ENCODE measurements at regions not wholly inside any gene's neighbourhood (a gene's known extent, or its start where the extent isn't known, plus 50 kb on each side); places are given as distances from the start of the nearest gene placed in this dataset.

DNA sequence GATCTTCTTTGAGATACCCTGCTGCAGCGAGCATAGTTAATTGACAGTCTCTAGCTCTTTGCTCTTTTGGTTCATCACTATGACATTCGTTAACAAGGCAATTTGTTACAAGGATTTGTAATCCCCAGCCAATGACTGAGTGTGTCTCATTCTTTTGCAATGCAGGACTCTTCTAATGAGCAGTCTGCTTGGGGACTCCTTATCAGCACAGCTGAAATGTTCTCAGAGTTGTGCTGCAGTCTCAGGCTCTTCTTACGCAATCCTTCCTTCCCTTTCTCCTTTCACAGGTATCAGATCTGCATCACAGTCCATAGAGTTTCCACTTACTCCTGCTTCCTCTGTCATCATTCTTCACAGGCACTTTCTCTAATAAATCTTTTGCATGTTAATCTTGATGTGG lies 161.2 kb upstream of the OGFRL1 start:
- Histone ChIP-seq H3K27ac (ENCODE audit: low read depth, low read length) (no peak overlapping the region), H3K79me2 (ENCODE audit: control insufficient read depth, insufficient read depth, low read length, poor library complexity) (no peaks in the 10 kb centered on the region), H2BK12ac (ENCODE audit: low read length) (no peak overlapping the region), H4K12ac (ENCODE audit: low read depth, low read length) (no peak overlapping the region), H4K91ac (ENCODE audit: low read depth, low read length) (no peak overlapping the region), H3K79me1 (ENCODE audit: low read length) (no peaks in the 10 kb centered on the region), H3K23ac (ENCODE audit: low read length) (no peak overlapping the region), H3K27me3 (ENCODE audit: insufficient read depth, low read length) (no peaks in the 10 kb centered on the region), H3K9ac (ENCODE audit: low read length) (no peak overlapping the region), H3K36me3 (ENCODE audit: control insufficient read depth in 1 of 2, insufficient read depth in 2 of 2, low read length in 2 of 2) (no peaks in the 10 kb centered on the region), H4K8ac (ENCODE audit: low read depth, low read length) (no peak overlapping the region), H3K4me1 (ENCODE audit: control insufficient read depth in 1 of 2, insufficient read depth in 2 of 2, low read length in 2 of 2) (no peaks in the 10 kb centered on the region), H3K4me2 (ENCODE audit: low read length) (no peak overlapping the region), H3K14ac (ENCODE audit: low read length) (no peak overlapping the region), H2BK120ac (ENCODE audit: insufficient read depth, low read length, poor library complexity) (no peak overlapping the region), H3K18ac (ENCODE audit: low read length) (no peak overlapping the region), H2AFZ (ENCODE audit: insufficient read depth, low read length, poor library complexity) (no peak overlapping the region), H3K4me3 (ENCODE audit: low read depth, low read length) (no peak overlapping the region), H2AK5ac (ENCODE audit: low read length) (no peak overlapping the region), H2BK5ac (ENCODE audit: low read depth, low read length, poor library complexity) (no peak overlapping the region), H3K9me3 (ENCODE audit: insufficient read depth, low read depth, low read length) (no peaks in the 10 kb centered on the region), H3K4ac (ENCODE audit: low read depth, low read length) (no peak overlapping the region)
- peak; percentile 69 to 91 for DNase-seq
- WGBS (ENCODE audit: extremely low coverage, insufficient coverage, insufficient read length), result no CpG with 5 or more reads among the region's 3 CpGs

DNA sequence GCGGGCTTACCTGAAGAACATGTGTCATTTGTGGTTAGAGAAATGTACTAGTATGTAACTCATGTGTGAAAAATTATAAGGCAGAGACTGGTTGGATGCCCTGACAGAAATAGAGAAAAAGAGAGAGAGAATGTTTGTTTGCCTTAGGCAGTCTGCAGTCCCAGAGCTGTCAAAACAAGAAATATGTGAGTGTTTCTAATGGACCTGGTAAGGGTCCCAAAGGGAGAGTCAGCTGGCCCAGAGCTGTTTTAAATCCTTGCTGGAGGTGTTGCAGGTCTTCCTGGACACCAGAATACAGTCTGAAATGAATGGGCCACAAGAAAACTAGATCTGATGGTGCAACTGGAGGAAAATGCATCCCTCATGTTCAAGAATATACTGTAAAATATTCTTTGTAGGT lies 158.3 kb upstream of the OGFRL1 start:
- no peak overlapping the region for H3K9ac ChIP-seq (ENCODE audit: low read length)
- no peak overlapping the region for H3K4me2 ChIP-seq (ENCODE audit: low read length)
- no peak overlapping the region for H4K8ac ChIP-seq (ENCODE audit: low read depth, low read length)
- no peak overlapping the region for H2BK120ac ChIP-seq (ENCODE audit: insufficient read depth, low read length, poor library complexity)
- peak; percentile 3 to 26 for DNase-seq
- no peak overlapping the region for H3K27ac ChIP-seq (ENCODE audit: low read depth, low read length)
- no peak overlapping the region for H3K4ac ChIP-seq (ENCODE audit: low read depth, low read length)
- H2BK5ac ChIP-seq (ENCODE audit: low read depth, low read length, poor library complexity), result no peak overlapping the region
- no peak overlapping the region for H2BK12ac ChIP-seq (ENCODE audit: low read length)
- H3K4me1 ChIP-seq (ENCODE audit: control insufficient read depth in 1 of 2, insufficient read depth in 2 of 2, low read length in 2 of 2), result no peaks in the 10 kb centered on the region
- no peaks in the 10 kb centered on the region for H3K79me2 ChIP-seq (ENCODE audit: control insufficient read depth, insufficient read depth, low read length, poor library complexity)
- no peaks in the 10 kb centered on the region for H3K79me1 ChIP-seq (ENCODE audit: low read length)
- H3K23ac ChIP-seq (ENCODE audit: low read length), result no peak overlapping the region
- no peak overlapping the region for H3K4me3 ChIP-seq (ENCODE audit: low read depth, low read length)
- H2AK5ac ChIP-seq (ENCODE audit: low read length), result no peak overlapping the region
- no peak overlapping the region for H4K12ac ChIP-seq (ENCODE audit: low read depth, low read length)
- no CpG with 5 or more reads among the region's 1 CpG for WGBS (ENCODE audit: extremely low coverage, insufficient coverage, insufficient read length)
- no peak overlapping the region for H4K91ac ChIP-seq (ENCODE audit: low read depth, low read length)
- no peaks in the 10 kb centered on the region for H3K36me3 ChIP-seq (ENCODE audit: control insufficient read depth in 1 of 2, insufficient read depth in 2 of 2, low read length in 2 of 2)
- H3K27me3 ChIP-seq (ENCODE audit: insufficient read depth, low read length), result no peaks in the 10 kb centered on the region
- H3K9me3 ChIP-seq (ENCODE audit: insufficient read depth, low read depth, low read length), result no peaks in the 10 kb centered on the region
- H3K18ac ChIP-seq (ENCODE audit: low read length), result no peak overlapping the region
- no peak overlapping the region for H3K14ac ChIP-seq (ENCODE audit: low read length)
- H2AFZ ChIP-seq (ENCODE audit: insufficient read depth, low read length, poor library complexity), result no peak overlapping the region

DNA sequence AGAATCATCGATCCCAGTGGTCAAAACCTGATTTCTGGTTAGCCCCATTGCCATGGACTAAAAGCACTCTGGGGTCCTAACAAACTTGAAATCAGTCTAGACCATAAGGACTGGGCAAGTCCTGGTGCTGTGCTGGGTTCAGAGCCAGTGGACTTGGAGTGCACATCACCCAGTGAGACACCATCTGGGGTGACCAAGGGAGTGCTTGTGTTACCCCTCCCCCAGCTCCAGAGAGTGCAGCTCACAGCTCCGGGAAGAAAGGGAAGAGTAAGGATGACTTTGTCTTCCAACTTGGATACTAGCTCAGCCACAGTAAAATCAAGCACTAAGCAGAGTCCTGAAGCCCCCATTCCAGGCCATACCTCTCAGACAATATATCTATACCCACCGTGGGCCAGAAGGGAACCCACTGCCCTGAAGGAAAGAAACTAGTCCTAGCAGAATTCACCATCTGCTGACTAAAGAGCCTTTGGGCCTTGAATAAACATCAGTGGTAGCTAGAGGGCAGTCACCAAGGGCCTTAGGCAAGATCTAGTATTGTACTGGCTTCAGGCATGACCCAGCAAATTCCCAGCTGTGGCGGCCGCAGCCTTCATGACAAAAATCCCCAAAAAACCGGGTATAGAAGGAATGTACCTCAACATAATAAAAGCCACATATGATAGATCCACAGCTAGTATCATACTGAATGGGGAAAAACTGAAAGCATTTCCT lies 153.5 kb upstream of the OGFRL1 start:
- H3K36me3 ChIP-seq (ENCODE audit: control insufficient read depth in 1 of 2, insufficient read depth in 2 of 2, low read length in 2 of 2), result no peaks in the 10 kb centered on the region
- no peak overlapping the region for H4K91ac ChIP-seq (ENCODE audit: low read depth, low read length)
- peak overlapping the region; percentile 35 for H2BK12ac ChIP-seq (ENCODE audit: low read length)
- H2BK5ac ChIP-seq (ENCODE audit: low read depth, low read length, poor library complexity), result no peak overlapping the region
- no peak overlapping the region for H2AK5ac ChIP-seq (ENCODE audit: low read length)
- H3K4me3 ChIP-seq (ENCODE audit: low read depth, low read length), result no peak overlapping the region
- H3K9ac ChIP-seq (ENCODE audit: low read length), result no peak overlapping the region
- no peak overlapping the region for H4K12ac ChIP-seq (ENCODE audit: low read depth, low read length)
- H3K27ac ChIP-seq (ENCODE audit: low read depth, low read length), result no peak overlapping the region
- no peak overlapping the region for H4K8ac ChIP-seq (ENCODE audit: low read depth, low read length)
- no CpG with 5 or more reads among the region's 6 CpGs for WGBS (ENCODE audit: extremely low coverage, insufficient coverage, insufficient read length)
- H3K14ac ChIP-seq (ENCODE audit: low read length), result no peak overlapping the region
- no peak overlapping the region for H3K18ac ChIP-seq (ENCODE audit: low read length)
- peaks cover 4% of the 10 kb centered on the region for H3K9me3 ChIP-seq (ENCODE audit: insufficient read depth, low read depth, low read length)
- no peak overlapping the region for H3K23ac ChIP-seq (ENCODE audit: low read length)
- H3K79me1 ChIP-seq (ENCODE audit: low read length), result no peaks in the 10 kb centered on the region
- DNase-seq, result peak; percentile 56 to 70
- H3K4ac ChIP-seq (ENCODE audit: low read depth, low read length), result no peak overlapping the region
- H3K4me1 ChIP-seq (ENCODE audit: control insufficient read depth in 1 of 2, insufficient read depth in 2 of 2, low read length in 2 of 2), result no peaks in the 10 kb centered on the region
- no peak overlapping the region for H3K4me2 ChIP-seq (ENCODE audit: low read length)
- no peaks in the 10 kb centered on the region for H3K27me3 ChIP-seq (ENCODE audit: insufficient read depth, low read length)
- H3K79me2 ChIP-seq (ENCODE audit: control insufficient read depth, insufficient read depth, low read length, poor library complexity), result no peaks in the 10 kb centered on the region
- H2BK120ac ChIP-seq (ENCODE audit: insufficient read depth, low read length, poor library complexity), result no peak overlapping the region
- no peak overlapping the region for H2AFZ ChIP-seq (ENCODE audit: insufficient read depth, low read length, poor library complexity)

DNA sequence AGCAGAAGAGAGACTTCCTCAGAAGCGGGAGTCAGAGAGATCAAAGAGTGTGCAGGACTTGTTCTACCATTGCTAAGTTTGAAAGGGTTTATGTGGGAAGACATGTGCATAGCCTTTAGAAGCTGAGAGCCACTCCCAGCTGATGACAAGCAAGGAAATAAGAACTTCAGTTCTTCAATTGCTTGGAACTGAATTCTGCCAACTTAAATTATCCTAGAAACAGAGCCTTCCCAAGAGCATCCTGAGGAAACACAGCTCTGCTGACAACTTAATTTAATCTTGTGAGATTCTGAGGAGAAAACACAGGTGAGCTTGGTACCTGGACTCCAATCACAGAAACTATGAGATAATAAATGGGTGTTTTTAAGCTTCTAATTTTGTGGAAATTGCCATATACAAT lies 150.6 kb upstream of the OGFRL1 start:
- DNase-seq, result no peak
- Histone ChIP-seq H2AK5ac (ENCODE audit: low read length) (no peak overlapping the region), H3K23ac (ENCODE audit: low read length) (no peak overlapping the region), H3K27me3 (ENCODE audit: insufficient read depth, low read length) (no peaks in the 10 kb centered on the region), H3K4me3 (ENCODE audit: low read depth, low read length) (no peak overlapping the region), H3K9me3 (ENCODE audit: insufficient read depth, low read depth, low read length) (peaks cover 4% of the 10 kb centered on the region), H2BK5ac (ENCODE audit: low read depth, low read length, poor library complexity) (no peak overlapping the region), H4K91ac (ENCODE audit: low read depth, low read length) (no peak overlapping the region), H3K79me2 (ENCODE audit: control insufficient read depth, insufficient read depth, low read length, poor library complexity) (no peaks in the 10 kb centered on the region), H3K79me1 (ENCODE audit: low read length) (no peaks in the 10 kb centered on the region), H2AFZ (ENCODE audit: insufficient read depth, low read length, poor library complexity) (no peak overlapping the region), H3K36me3 (ENCODE audit: control insufficient read depth in 1 of 2, insufficient read depth in 2 of 2, low read length in 2 of 2) (no peaks in the 10 kb centered on the region), H2BK120ac (ENCODE audit: insufficient read depth, low read length, poor library complexity) (no peak overlapping the region), H3K4me2 (ENCODE audit: low read length) (no peak overlapping the region), H3K18ac (ENCODE audit: low read length) (no peak overlapping the region), H3K14ac (ENCODE audit: low read length) (no peak overlapping the region), H2BK12ac (ENCODE audit: low read length) (no peak overlapping the region), H4K8ac (ENCODE audit: low read depth, low read length) (no peak overlapping the region), H3K9ac (ENCODE audit: low read length) (no peak overlapping the region), H3K27ac (ENCODE audit: low read depth, low read length) (no peak overlapping the region), H3K4ac (ENCODE audit: low read depth, low read length) (no peak overlapping the region), H3K4me1 (ENCODE audit: control insufficient read depth in 1 of 2, insufficient read depth in 2 of 2, low read length in 2 of 2) (no peaks in the 10 kb centered on the region), H4K12ac (ENCODE audit: low read depth, low read length) (no peak overlapping the region)
- no CpG with 5 or more reads among the region's 1 CpG for WGBS (ENCODE audit: extremely low coverage, insufficient coverage, insufficient read length)
